Activated CD4-positive, CD25-positive, alpha-beta regulatory T cell treated with anti-CD3 and anti-CD28 coated beads, Interleukin-2, amount 50 U/mL, for 72 hours (primary cell): ENCODE measurements at regions not wholly inside any gene's neighbourhood (a gene's known extent, or its start where the extent isn't known, plus 50 kb on each side); places are given as distances from the start of the nearest gene placed in this dataset.
"Not testable (repeated sequence)": the region's sequence is repeated elsewhere in the genome, so short reads cannot be mapped to it uniquely, and the experiment has no call there.

Experiments
- DNase-seq: peaks from one replicate; pipeline ENCODE4 v3.0.0; 2021

- DNase-seq: no peak
Measured at GRCh38 chr6:21773576-21773968, 180.0 kb downstream of the SOX4 start.

DNA sequence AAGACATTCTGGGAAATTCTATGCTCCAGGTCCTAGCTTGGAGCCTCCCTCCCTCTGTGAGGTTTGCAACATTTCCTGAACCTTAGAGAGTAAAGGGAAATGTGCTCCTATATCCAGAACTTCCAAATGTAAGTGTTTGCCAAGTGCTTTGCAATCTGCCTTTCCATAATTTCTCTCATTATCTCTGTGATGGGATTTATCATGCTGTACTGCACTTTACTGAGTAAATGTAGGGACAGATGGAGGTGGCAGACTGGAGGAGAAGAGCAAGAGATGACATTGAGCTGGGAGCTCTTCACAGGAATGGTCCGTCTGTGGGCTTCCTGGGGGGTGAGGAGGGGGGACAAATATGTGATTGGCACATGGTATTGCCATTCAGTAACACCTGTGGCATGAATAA lies 184.3 kb downstream of the SOX4 start:
- no peak for DNase-seq

- DNase-seq: no peak
Measured at GRCh38 chr6:21780141-21780540, 186.6 kb downstream of the SOX4 start.

DNA sequence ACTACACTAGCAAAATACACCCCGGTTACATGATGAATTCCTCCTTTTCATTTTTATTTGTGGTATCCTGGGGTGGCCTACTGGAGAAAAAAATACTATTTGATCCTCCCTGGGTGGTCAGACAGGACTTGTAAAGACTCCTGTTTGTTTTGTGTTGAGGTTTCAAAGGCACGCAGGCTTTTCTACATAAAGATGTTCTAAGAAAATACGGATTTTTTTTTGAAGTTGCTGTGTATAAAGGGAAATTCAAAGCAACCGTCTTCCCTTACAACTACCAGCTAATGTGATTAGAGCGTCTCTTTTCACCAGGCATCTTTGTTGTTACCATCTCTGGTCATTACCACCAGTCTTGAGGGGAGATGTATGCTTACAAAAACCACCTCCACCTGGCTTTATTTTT lies 187.1 kb downstream of the SOX4 start:
- no peak for DNase-seq

- no peak for DNase-seq
Measured at GRCh38 chr6:21781128-21781527, 187.6 kb downstream of the SOX4 start.

DNA sequence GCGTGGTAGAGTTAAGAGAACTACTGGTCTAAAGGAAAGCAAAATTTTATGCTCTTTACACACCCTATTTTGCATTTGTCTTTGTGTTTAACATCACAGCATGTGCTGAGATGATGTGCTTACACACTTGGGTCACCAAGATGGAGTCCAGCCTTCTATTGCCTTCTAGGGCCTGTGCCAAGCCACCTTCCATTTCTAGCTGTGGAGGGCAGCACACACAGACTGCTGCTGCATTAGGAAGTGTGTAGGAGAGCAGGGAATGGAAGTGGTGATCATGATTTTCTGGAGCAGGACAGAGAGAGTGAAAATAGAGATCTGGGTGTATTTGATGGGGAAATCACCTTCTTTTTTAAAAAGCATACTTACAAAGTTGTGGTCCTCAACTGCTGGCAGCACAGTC lies 191.6 kb downstream of the SOX4 start:
- no peak for DNase-seq

- no peak for DNase-seq
Measured at GRCh38 chr6:21791056-21791455, 197.5 kb downstream of the SOX4 start.

DNA sequence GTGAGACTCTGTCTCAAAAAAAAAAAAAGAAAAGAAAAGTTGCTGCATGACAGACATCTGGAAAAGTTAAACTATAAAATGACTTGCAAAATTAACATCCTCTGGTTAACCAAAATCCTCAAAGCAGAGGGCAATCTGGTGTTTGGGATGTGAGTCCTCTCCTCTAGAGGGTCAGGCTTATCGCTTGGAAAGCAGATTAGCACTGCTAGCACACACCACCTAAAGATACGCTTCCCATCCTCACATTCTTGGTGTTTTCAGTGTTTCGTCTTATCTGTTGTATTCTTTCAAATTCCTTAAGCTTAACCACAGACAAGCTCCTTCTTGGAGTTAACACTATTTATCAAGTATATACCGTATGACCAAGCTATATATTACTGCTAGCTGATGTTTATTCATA lies 198.0 kb downstream of the SOX4 start:
- no peak for DNase-seq

GRCh38 chr6:21792177-21792576 lies 198.6 kb downstream of the SOX4 start:
- no peak for DNase-seq

DNA sequence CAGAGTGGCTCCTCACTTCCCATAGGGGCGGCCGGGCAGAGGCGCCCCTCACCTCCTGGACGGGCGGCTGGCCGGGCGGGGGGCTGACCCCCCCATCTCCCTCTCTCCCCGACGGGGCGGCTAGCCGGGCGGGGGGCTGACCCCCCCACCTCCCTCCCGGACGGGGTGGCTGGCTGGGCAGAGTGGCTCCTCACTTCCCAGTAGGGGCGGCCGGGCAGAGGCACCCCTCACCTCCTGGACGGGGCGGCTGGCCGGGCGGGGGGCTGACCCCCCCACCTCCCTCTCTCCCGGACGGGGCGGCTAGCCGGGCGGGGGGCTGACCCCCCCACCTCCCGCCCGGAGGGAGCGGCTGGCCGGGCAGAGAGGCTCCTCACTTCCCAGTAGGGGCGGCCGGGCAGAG lies 203.4 kb downstream of the SOX4 start:
- DNase-seq: not testable (repeated sequence)

GRCh38 chr6:21798468-21798867 lies 204.9 kb downstream of the SOX4 start:
- DNase-seq: no peak

GRCh38 chr6:21800330-21800729 lies 206.8 kb downstream of the SOX4 start:
- DNase-seq: no peak

GRCh38 chr6:21800948-21801438 lies 207.4 kb downstream of the SOX4 start:
- DNase-seq: no peak

- DNase-seq: no peak
Measured at GRCh38 chr6:21801446-21802174, 208.1 kb downstream of the SOX4 start.

DNA sequence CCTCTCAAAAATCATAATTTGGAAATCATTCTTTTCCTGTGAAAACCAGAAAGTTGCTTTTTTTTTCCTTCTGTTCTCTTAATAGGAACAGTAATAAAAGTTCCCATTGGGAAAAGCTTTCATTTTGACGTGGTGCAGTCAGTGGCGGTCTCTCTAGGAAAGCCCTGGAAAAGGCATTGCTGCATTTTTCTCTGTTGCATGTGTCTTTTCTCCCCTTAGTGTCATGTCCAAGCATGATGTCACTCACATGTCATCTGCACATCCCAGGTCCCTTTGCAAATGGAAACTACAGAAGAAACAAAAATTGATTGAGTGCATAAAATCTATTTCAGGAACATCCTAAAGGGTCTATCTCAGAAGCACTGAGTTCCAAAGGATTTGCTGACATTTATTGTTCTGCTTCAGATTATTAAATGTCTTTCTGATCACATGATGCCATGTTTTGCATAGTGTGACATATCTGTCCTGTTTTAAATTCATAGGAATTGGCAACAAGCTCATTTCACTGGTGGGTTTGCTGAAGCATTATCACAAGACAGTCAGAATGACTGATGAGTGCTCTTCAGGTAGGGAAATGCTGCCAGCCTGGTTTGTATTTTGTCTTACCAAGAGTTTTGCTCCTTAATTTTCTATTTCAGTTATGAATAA lies 208.7 kb downstream of the SOX4 start:
- no peak for DNase-seq

- no peak for DNase-seq
Measured at GRCh38 chr6:21804941-21805610, 211.5 kb downstream of the SOX4 start.

GRCh38 chr6:21807299-21808044 lies 213.9 kb downstream of the SOX4 start:
- no peak for DNase-seq

DNA sequence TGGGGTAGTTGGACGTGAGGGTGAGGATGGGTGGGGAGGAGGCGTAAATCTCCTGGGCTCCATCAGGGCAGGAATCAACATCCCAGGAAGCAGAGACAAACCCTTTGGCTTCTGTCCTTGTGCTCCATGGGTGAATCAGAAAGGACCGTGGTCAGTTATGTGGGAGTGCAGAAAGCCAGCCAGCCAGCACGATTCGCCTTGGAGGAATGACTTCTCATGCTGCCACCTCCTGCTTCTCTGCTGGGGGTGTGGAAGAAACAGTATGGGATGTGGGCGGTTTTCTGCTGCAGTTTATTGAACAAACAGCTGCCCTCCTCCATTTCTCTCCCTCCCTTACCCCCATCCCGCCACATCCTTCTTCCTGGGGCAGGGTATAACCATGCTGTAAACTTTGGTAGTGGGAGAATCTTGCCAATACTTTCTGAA lies 214.5 kb downstream of the SOX4 start:
- no peak for DNase-seq

GRCh38 chr6:21808551-21809242 lies 215.1 kb downstream of the SOX4 start:
- no peak for DNase-seq

DNA sequence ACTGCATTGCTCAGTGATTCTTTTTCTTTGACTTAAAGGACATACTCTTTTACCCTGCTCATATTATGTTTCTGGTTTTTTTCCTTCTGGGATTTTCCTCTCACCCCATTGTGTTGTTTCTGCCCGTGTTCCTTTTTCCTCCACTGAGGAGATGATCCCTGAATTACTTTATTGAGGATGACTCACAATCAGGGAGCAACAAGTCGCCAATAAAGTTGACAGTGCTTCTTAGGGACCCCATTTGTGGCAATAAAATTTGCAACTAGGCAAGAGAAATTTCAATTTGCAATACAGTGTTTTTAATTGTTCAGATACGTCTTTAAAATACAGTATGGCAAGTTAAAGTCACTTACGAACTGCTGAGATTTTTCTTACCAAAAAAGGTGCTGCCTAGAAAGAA lies 217.9 kb downstream of the SOX4 start:
- DNase-seq: no peak

GRCh38 chr6:21816231-21816630 lies 222.7 kb downstream of the SOX4 start:
- DNase-seq: no peak

- DNase-seq: no peak
Measured at GRCh38 chr6:21820442-21820841, 226.9 kb downstream of the SOX4 start.

GRCh38 chr6:21823371-21823770 lies 229.8 kb downstream of the SOX4 start:
- DNase-seq: no peak
